K562 (cell line): ENCODE measurements at regions not wholly inside any gene's neighbourhood (a gene's known extent, or its start where the extent isn't known, plus 50 kb on each side); places are given as distances from the start of the nearest gene placed in this dataset.

ENCODE experiments used
- ADNP ChIP-seq: fragments of 200-800 bp; sonication (Bioruptor generic); IDR thresholded peaks from 2 replicates; pipeline ENCODE4 v1.6.1; 2016; ENCODE audit warnings: missing genetic modification characterization, missing compliant biosample characterization
- CEBPB ChIP-seq: fragments of 450-650 bp; IDR thresholded peaks from 2 replicates; pipeline ENCODE4 v1.6.1; 2016; ENCODE audit warnings: missing genetic modification characterization, missing compliant biosample characterization
- CEBPZ ChIP-seq: fragments of 150-350 bp; IDR thresholded peaks from 2 replicates; pipeline ENCODE4 v1.6.1; 2014; ENCODE audit warnings: low read depth, mild to moderate bottlenecking, low read length, borderline replicate concordance
- CHCHD3 ChIP-seq: fragments of 250-450 bp; sonication (Bioruptor Pico); IDR thresholded peaks from 2 replicates; pipeline ENCODE4 v2.1.2; 2022; ENCODE audit warnings: mild to moderate bottlenecking
- CHD1 ChIP-seq: fragments of 200-600 bp; sonication (generic); IDR thresholded peaks from one replicate; pipeline ENCODE4 v1.6.1; 2012; ENCODE audit warnings: mild to moderate bottlenecking, moderate library complexity, low read length, inconsistent platforms
- E2F6 ChIP-seq, 2 experiments: IDR thresholded peaks; 2 replicates each; pipeline ENCODE4 v1.6.1; 2011; ENCODE audit warnings: borderline replicate concordance in 1 of 2, control low read depth in 1 of 2, low read depth in 1 of 2, low read length in 1 of 2, mild to moderate bottlenecking in 1 of 2, mixed read lengths in 1 of 2, moderate library complexity in 1 of 2; ENCODE audit not compliant: insufficient read depth in 1 of 2, insufficient read length in 1 of 2, poor library complexity in 1 of 2, severe bottlenecking in 1 of 2; ENCODE audit errors: extremely low read depth in 1 of 2
- POLR3G ChIP-seq: IDR thresholded peaks from 2 replicates; pipeline ENCODE4 v1.6.1; 2011; ENCODE audit not compliant: insufficient read length, insufficient replicate concordance; ENCODE audit errors: extremely low read depth
- RCOR1 ChIP-seq, 2 experiments: IDR thresholded peaks; 2 replicates each; pipeline ENCODE4 v1.6.1; 2012; ENCODE audit warnings: low read depth in 2 of 2, low read length in 2 of 2, borderline replicate concordance in 1 of 2, improper control_type of control experiment in 1 of 2
- SPI1 ChIP-seq: IDR thresholded peaks from 2 replicates; pipeline ENCODE4 v1.6.1; 2011; ENCODE audit warnings: low read depth, low read length, control low read depth, borderline replicate concordance
- STAT5A ChIP-seq: IDR thresholded peaks from 2 replicates; pipeline ENCODE4 v1.6.1; 2012; ENCODE audit warnings: low read length, inconsistent platforms, borderline replicate concordance
- TCF3 ChIP-seq: sonication (generic); formaldehyde crosslinking; IDR thresholded peaks from 2 replicates; pipeline ENCODE4 v1.4.0; 2020; ENCODE audit warnings: mild to moderate bottlenecking, missing genetic modification reagents
- TEAD4 ChIP-seq, 2 experiments: sonication (generic) in 1 of 2; formaldehyde crosslinking in 1 of 2; IDR thresholded peaks; 2 replicates each; pipeline versions ENCODE4 v1.6.1 to v1.8.0; 2012 to 2022; ENCODE audit warnings: borderline replicate concordance in 1 of 2, inconsistent platforms in 1 of 2, low read length in 1 of 2, mild to moderate bottlenecking in 1 of 2, missing genetic modification reagents in 1 of 2
- TRIM24 ChIP-seq, 2 experiments: fragments of 450-650 bp; IDR thresholded peaks; 2 replicates each; pipeline ENCODE4 v1.6.1; 2016
- ZBTB8A ChIP-seq: fragments of 450-650 bp; IDR thresholded peaks from 2 replicates; pipeline ENCODE4 v1.6.1; 2018; ENCODE audit warnings: mild to moderate bottlenecking, moderate library complexity; ENCODE audit not compliant: partially characterized antibody
- ZNF395 ChIP-seq: fragments of 200-800 bp; sonication (Bioruptor generic); IDR thresholded peaks from 2 replicates; pipeline ENCODE4 v1.6.1; 2017; ENCODE audit warnings: missing genetic modification characterization, missing compliant biosample characterization
- ZNF449 ChIP-seq: fragments of 250-450 bp; sonication (Bioruptor Pico); IDR thresholded peaks from 2 replicates; pipeline ENCODE4 v1.8.0; 2022; ENCODE audit warnings: moderate library complexity, mild to moderate bottlenecking, inconsistent platforms
- ZNF589 ChIP-seq: fragments of 200-800 bp; sonication (Bioruptor generic); IDR thresholded peaks from 2 replicates; pipeline ENCODE4 v1.6.1; 2016; ENCODE audit warnings: low read depth, missing genetic modification characterization, missing compliant biosample characterization
- ZNF766 ChIP-seq: fragments of 200-800 bp; sonication (Bioruptor generic); conservative IDR thresholded peaks from 2 replicates; pipeline ENCODE4 v1.6.1; 2016; ENCODE audit warnings: missing genetic modification characterization, missing compliant biosample characterization
- ZNF780A ChIP-seq: fragments of 250-450 bp; sonication (Bioruptor Pico); IDR thresholded peaks from 2 replicates; pipeline ENCODE4 v1.5.0; 2021; ENCODE audit warnings: mild to moderate bottlenecking

- TF ChIP-seq ZNF395 (CRISPR knock-in tag) (0 out of 2 replicates have a peak, but pooled peaks have one; percentile 65), TCF3 (CRISPR knock-in tag) (peak; percentile 92), ZNF766 (CRISPR knock-in tag) (no peak; the same call in 1 of the 2 replicates), ZNF780A (CRISPR knock-in tag) (no peak), ZNF449 (CRISPR knock-in tag) (no peak), CEBPZ (no peak), CHD1 (no peak), ADNP (tag) (no peak), ZNF589 (no peak), SPI1 (no peak), CEBPB (tag) (peak; percentile 96), CHCHD3 (CRISPR knock-in tag) (no peak), POLR3G (no peak), STAT5A (peak; percentile 71; the same call in 1 of the 2 replicates), RCOR1 (IDR thresholded peaks at IDR 0.05; ENCODE audit: borderline replicate concordance in 1 of 2, low read depth in 2 of 2, low read length in 2 of 2) (peak in 1 of 2 experiments; percentile 55; a peak in 1 of 4 replicates), TRIM24 (IDR thresholded peaks at IDR 0.05) (peak; percentile 77 to 84), ZBTB8A (no peak), E2F6 (IDR thresholded peaks at IDR 0.05; ENCODE audit: borderline replicate concordance in 1 of 2, extremely low read depth in 1 of 2, insufficient read depth in 1 of 2, insufficient read length in 1 of 2, low read depth in 1 of 2, low read length in 1 of 2, poor library complexity in 1 of 2, severe bottlenecking in 1 of 2) (no peak), TEAD4 (IDR thresholded peaks at IDR 0.05; ENCODE audit: low read length) (peak; percentile 93), TEAD4 (CRISPR knock-in tag; IDR thresholded peaks at IDR 0.05; ENCODE audit: borderline replicate concordance) (no peak)
These were observed 136.0 kb upstream of the CNR1 start (continued) for GRCh38 chr6:88301888-88302768.
